Caco-2 (cell line): ENCODE measurements at regions not wholly inside any gene's neighbourhood (a gene's known extent, or its start where the extent isn't known, plus 50 kb on each side); places are given as distances from the start of the nearest gene placed in this dataset.

Experiments
- BruUV-seq: library from RNA; stranded (reverse); fragments of 400-500 nt; replicated peaks from 2 replicates; lab custom pipeline; 2021; lab: Mats Ljungman, UMichigan
- CTCF ChIA-PET: fragments of 300-600 bp; sonication (Branson Sonifier 250); formaldehyde crosslinking; loops from one replicate; lab custom pipeline; 2022; ENCODE audit warnings: antibody characterized with exemption; lab: Charles Lee
- POLR2A ChIA-PET: fragments of 300-600 bp; sonication (Branson Sonifier 250); formaldehyde crosslinking; loops from one replicate; lab custom pipeline; 2022; ENCODE audit warnings: antibody characterized with exemption; lab: Charles Lee
- DNase-seq, 2 experiments: peaks; one replicate each; pipeline versions ENCODE4 v3.0.0 to v3.0.0-alpha.2; 2020 to 2022
- H3K27me3 ChIP-seq: replicated peaks from 2 replicates; pipeline ENCODE4 v1.6.0; 2011; ENCODE audit warnings: low read length; ENCODE audit not compliant: control insufficient read depth, insufficient read depth
- H3K36me3 ChIP-seq: 2 replicates; pipeline ENCODE4 v1.5.1; 2011; ENCODE audit warnings: low read length; ENCODE audit not compliant: control insufficient read depth, insufficient read depth
- H3K4me1 ChIP-seq: fragments of 250-450 bp; sonication (Bioruptor Pico); 2 replicates; pipeline ENCODE4 v1.5.1; 2020; ENCODE audit warnings: mild to moderate bottlenecking
- H3K4me3 ChIP-seq: 2 replicates; pipeline ENCODE4 v1.5.1; 2011; ENCODE audit warnings: low read depth, mild to moderate bottlenecking, control low read depth, low read length
- H3K9me3 ChIP-seq: fragments of 250-450 bp; sonication (Bioruptor Pico); 2 replicates; pipeline ENCODE4 v1.5.1; 2020; ENCODE audit warnings: mild to moderate bottlenecking, moderate library complexity
- H3K27ac Mint-ChIP-seq: one replicate; pipeline ENCODE4 v1.8.0; 2022; ENCODE audit warnings: mixed read lengths; ENCODE audit not compliant: unreplicated experiment
- H3K27me3 Mint-ChIP-seq: one replicate; pipeline ENCODE4 v1.8.0; 2022; ENCODE audit warnings: mixed read lengths; ENCODE audit not compliant: insufficient read depth, unreplicated experiment
- H3K36me3 Mint-ChIP-seq: one replicate; pipeline ENCODE4 v1.8.0; 2022; ENCODE audit warnings: mild to moderate bottlenecking, mixed read lengths; ENCODE audit not compliant: insufficient read depth, unreplicated experiment
- H3K4me1 Mint-ChIP-seq: one replicate; pipeline ENCODE4 v1.8.0; 2022; ENCODE audit warnings: low read depth, mixed read lengths; ENCODE audit not compliant: unreplicated experiment
- H3K4me3 Mint-ChIP-seq: one replicate; pipeline ENCODE4 v1.8.0; 2022; ENCODE audit warnings: mild to moderate bottlenecking, moderate library complexity, mixed read lengths; ENCODE audit not compliant: unreplicated experiment
- H3K9me3 Mint-ChIP-seq: one replicate; pipeline ENCODE4 v1.8.0; 2022; ENCODE audit warnings: mixed read lengths; ENCODE audit not compliant: unreplicated experiment
- CTCF ChIP-seq, 2 experiments: fragments of 200-600 bp in 1 of 2; IDR thresholded peaks; 1 replicate in 1 of 2; 2 replicates in 1 of 2; pipeline versions ENCODE4 v1.5.1 to v1.8.0; 2011 to 2022; ENCODE audit warnings: antibody characterized with exemption in 1 of 2, control low read depth in 1 of 2, inconsistent platforms in 1 of 2, low read depth in 1 of 2, low read length in 1 of 2, mild to moderate bottlenecking in 1 of 2, moderate library complexity in 1 of 2; ENCODE audit not compliant: insufficient read depth in 1 of 2, severe bottlenecking in 1 of 2, unreplicated experiment in 1 of 2
- intact Hi-C: fragments of 100-400 bp; cut with micrococcal nuclease; formaldehyde crosslinking; loops from one replicate; pipeline ENCODE4 v1.10.0; 2022; ENCODE audit not compliant: unreplicated experiment

GRCh38 chr7:114854369-114854768 is 67.5 kb upstream of the MDFIC start:
- intact Hi-C loops: no loop called here
- no peaks in the 10 kb centered on the region for H3K27me3 Mint-ChIP-seq
- BruUV-seq: no TSS peak
- Histone ChIP-seq H3K36me3 (no peaks in the 10 kb centered on the region), H3K27me3 (no peaks in the 10 kb centered on the region), H3K4me3 (no peak overlapping the region), H3K9me3 (no peaks in the 10 kb centered on the region), H3K4me1 (peaks cover 20% of the 10 kb centered on the region)
- H3K36me3 Mint-ChIP-seq: no peaks in the 10 kb centered on the region
- no peak overlapping the region for H3K4me3 Mint-ChIP-seq
- no peak for DNase-seq
- no peak overlapping the region for H3K27ac Mint-ChIP-seq
- ChIA-PET POLR2A (no interaction called here), CTCF (no interaction called here)
- peaks cover 4% of the 10 kb centered on the region for H3K4me1 Mint-ChIP-seq
- TF ChIP-seq CTCF (IDR thresholded peaks at IDR 0.05; ENCODE audit: insufficient read depth in 1 of 2, low read depth in 1 of 2, low read length in 1 of 2, severe bottlenecking in 1 of 2, unreplicated experiment in 1 of 2): no peak
- no peaks in the 10 kb centered on the region for H3K9me3 Mint-ChIP-seq

- no peak for TF ChIP-seq CTCF (IDR thresholded peaks at IDR 0.05; ENCODE audit: insufficient read depth in 1 of 2, low read depth in 1 of 2, low read length in 1 of 2, severe bottlenecking in 1 of 2, unreplicated experiment in 1 of 2)
- Histone ChIP-seq H3K27me3 (no peaks in the 10 kb centered on the region), H3K36me3 (no peaks in the 10 kb centered on the region), H3K4me3 (no peak overlapping the region), H3K4me1 (peaks cover 24% of the 10 kb centered on the region), H3K9me3 (no peaks in the 10 kb centered on the region)
- ChIA-PET POLR2A (no interaction called here), CTCF (interaction anchor here (0.6 to 1.4 kb wide), 2 partner anchors 9 to 16 kb away, joined by 3 to 8 read pairs; no protein-coding TSS in a partner anchor)
- Mint-ChIP-seq H3K4me3 (no peak overlapping the region), H3K27me3 (no peaks in the 10 kb centered on the region), H3K9me3 (no peaks in the 10 kb centered on the region), H3K36me3 (no peaks in the 10 kb centered on the region), H3K4me1 (peaks cover 4% of the 10 kb centered on the region), H3K27ac (no peak overlapping the region)
- intact Hi-C loops: loop anchor here (1.0 to 5.0 kb wide), 2 partner anchors 25 to 1476 kb away; no protein-coding TSS in a partner anchor
- no TSS peak for BruUV-seq
- peak in 1 of 2 experiments; percentile 5 for DNase-seq
Measured at GRCh38 chr7:114856625-114857024, 65.3 kb upstream of the MDFIC start.

- Histone ChIP-seq H3K4me1 (peaks cover 24% of the 10 kb centered on the region), H3K4me3 (no peak overlapping the region), H3K27me3 (no peaks in the 10 kb centered on the region), H3K36me3 (no peaks in the 10 kb centered on the region), H3K9me3 (no peaks in the 10 kb centered on the region)
- H3K4me1 Mint-ChIP-seq: peaks cover 4% of the 10 kb centered on the region
- H3K4me3 Mint-ChIP-seq: no peak overlapping the region
- BruUV-seq: no TSS peak
- TF ChIP-seq CTCF (IDR thresholded peaks at IDR 0.05; ENCODE audit: insufficient read depth in 1 of 2, low read depth in 1 of 2, low read length in 1 of 2, severe bottlenecking in 1 of 2, unreplicated experiment in 1 of 2): no peak
- no peaks in the 10 kb centered on the region for H3K27me3 Mint-ChIP-seq
- POLR2A ChIA-PET: no interaction called here
- no peaks in the 10 kb centered on the region for H3K9me3 Mint-ChIP-seq
- intact Hi-C loops: loop anchor here (5.0 kb wide), 1 partner anchor 1475 kb away; no protein-coding TSS in a partner anchor
- no peak overlapping the region for H3K27ac Mint-ChIP-seq
- DNase-seq: no peak
- H3K36me3 Mint-ChIP-seq: no peaks in the 10 kb centered on the region
- CTCF ChIA-PET: no interaction called here
Measured at GRCh38 chr7:114857605-114858004, 64.3 kb upstream of the MDFIC start.
